Neural cell (in vitro differentiated cells): ENCODE measurements at regions not wholly inside any gene's neighbourhood (a gene's known extent, or its start where the extent isn't known, plus 50 kb on each side); places are given as distances from the start of the nearest gene placed in this dataset.

Experiments used
- H2AFZ ChIP-seq: fragments of 200-600, 300-800 bp; sonication (generic), shearing (Covaris generic); 2 replicates; pipeline ENCODE4 v1.6.0; 2014; ENCODE audit warnings: low read depth, mild to moderate bottlenecking, antibody characterized with exemption, low read length, moderate library complexity
- H3F3A ChIP-seq: fragments of 200-600 bp; shearing (Covaris generic); 2 replicates; pipeline ENCODE4 v1.6.1; 2016; ENCODE audit warnings: mild to moderate bottlenecking, moderate library complexity, mixed read lengths, antibody characterized with exemption, low read length; ENCODE audit not compliant: insufficient read depth, poor library complexity, severe bottlenecking
- H3K27ac ChIP-seq: fragments of 200-600, 300-800 bp; sonication (generic), shearing (Covaris generic); 2 replicates; pipeline ENCODE4 v1.5.1; 2014; ENCODE audit warnings: mild to moderate bottlenecking, low read length, moderate library complexity
- H3K27me3 ChIP-seq: fragments of 300-800, 200-600 bp; sonication (generic), shearing (Covaris generic); 2 replicates; pipeline ENCODE4 v1.6.0; 2014; ENCODE audit warnings: mild to moderate bottlenecking, low read depth, low read length, moderate library complexity; ENCODE audit not compliant: insufficient read depth
- H3K36me3 ChIP-seq: fragments of 300-800, 200-600 bp; sonication (generic), shearing (Covaris generic); 2 replicates; pipeline ENCODE4 v1.5.1; 2014; ENCODE audit warnings: mild to moderate bottlenecking, antibody characterized with exemption, low read length, moderate library complexity; ENCODE audit not compliant: insufficient read depth
- H3K4me2 ChIP-seq: fragments of 300-800, 200-600 bp; sonication (generic), shearing (Covaris generic); 2 replicates; pipeline ENCODE4 v1.6.0; 2014; ENCODE audit warnings: mild to moderate bottlenecking, low read length
- H3K4me3 ChIP-seq: fragments of 300-800, 200-600 bp; sonication (generic), shearing (Covaris generic); 2 replicates; pipeline ENCODE4 v1.5.1; 2014; ENCODE audit warnings: mild to moderate bottlenecking, low read length, moderate library complexity
- H3K79me2 ChIP-seq: fragments of 200-600 bp; shearing (Covaris generic); replicated peaks from 2 replicates; pipeline ENCODE4 v1.6.0; 2014; ENCODE audit warnings: mild to moderate bottlenecking, low read length, moderate library complexity; ENCODE audit not compliant: insufficient read depth
- H3K9ac ChIP-seq: fragments of 300-800, 200-600 bp; sonication (generic), shearing (Covaris generic); 2 replicates; pipeline ENCODE4 v1.6.1; 2016; ENCODE audit warnings: mild to moderate bottlenecking, low read length, mixed read lengths
- H3K9me2 ChIP-seq: fragments of 200-600 bp; shearing (Covaris generic); 2 replicates; pipeline ENCODE4 v1.6.1; 2016; ENCODE audit warnings: mild to moderate bottlenecking, low read length, mixed read lengths; ENCODE audit not compliant: insufficient read depth
- H3K9me3 ChIP-seq: fragments of 200-600, 300-800 bp; sonication (generic), shearing (Covaris generic); 2 replicates; pipeline ENCODE4 v1.6.1; 2016; ENCODE audit warnings: mild to moderate bottlenecking, mixed run types, low read length, moderate library complexity, mixed read lengths
- H4K20me1 ChIP-seq: fragments of 200-600 bp; shearing (Covaris generic); 2 replicates; pipeline ENCODE4 v1.6.1; 2016; ENCODE audit warnings: mild to moderate bottlenecking, mixed run types; ENCODE audit not compliant: insufficient read depth
- CTCF ChIP-seq: fragments of 450-650 bp; IDR thresholded peaks from 2 replicates; pipeline ENCODE4 v1.5.1; 2014; ENCODE audit warnings: antibody characterized with exemption, mild to moderate bottlenecking, moderate library complexity; ENCODE audit not compliant: poor library complexity, severe bottlenecking
- EP300 ChIP-seq: fragments of 450-650 bp; conservative IDR thresholded peaks from 2 replicates; pipeline ENCODE4 v1.6.1; 2014; ENCODE audit warnings: antibody characterized with exemption, mild to moderate bottlenecking, moderate library complexity; ENCODE audit not compliant: poor library complexity, severe bottlenecking
- EZH2 ChIP-seq: fragments of 200-600, 300-800 bp; shearing (Covaris generic), sonication (generic); IDR thresholded peaks from 2 replicates; pipeline ENCODE4 v1.6.1; 2014; ENCODE audit warnings: antibody characterized with exemption, low read length, borderline replicate concordance, mild to moderate bottlenecking; ENCODE audit not compliant: insufficient read depth, poor library complexity, severe bottlenecking
- MXI1 ChIP-seq: fragments of 450-650 bp; conservative IDR thresholded peaks from 2 replicates; pipeline ENCODE4 v1.6.1; 2014; ENCODE audit warnings: antibody characterized with exemption, mild to moderate bottlenecking; ENCODE audit not compliant: poor library complexity, severe bottlenecking
- POLR2AphosphoS5 ChIP-seq: IDR thresholded peaks from 2 replicates; pipeline ENCODE4 v1.6.1; 2012
- RAD21 ChIP-seq: fragments of 450-650 bp; conservative IDR thresholded peaks from 2 replicates; pipeline ENCODE4 v1.6.1; 2014; ENCODE audit warnings: antibody characterized with exemption, mild to moderate bottlenecking, moderate library complexity
- SMC3 ChIP-seq: fragments of 450-650 bp; conservative IDR thresholded peaks from 2 replicates; pipeline ENCODE4 v1.6.1; 2014; ENCODE audit warnings: antibody characterized with exemption, mild to moderate bottlenecking, moderate library complexity; ENCODE audit not compliant: poor library complexity
- TAF1 ChIP-seq: IDR thresholded peaks from 2 replicates; pipeline ENCODE4 v1.6.1; 2012; ENCODE audit warnings: low read depth

- Histone ChIP-seq H2AFZ (no peak overlapping the region), H3K4me3 (no peak overlapping the region), H3K27me3 (no peaks in the 10 kb centered on the region), H4K20me1 (no peaks in the 10 kb centered on the region), H3K36me3 (no peaks in the 10 kb centered on the region), H3K79me2 (no peaks in the 10 kb centered on the region), H3K9me2 (no peaks in the 10 kb centered on the region), H3K4me2 (no peak overlapping the region), H3F3A (no peaks in the 10 kb centered on the region), H3K27ac (no peak overlapping the region), H3K9ac (no peak overlapping the region), H3K9me3 (no peaks in the 10 kb centered on the region)
- TF ChIP-seq TAF1 (no peak), SMC3 (peak; percentile 60), RAD21 (peak; percentile 63), CTCF (peak; percentile 53)
Observed at GRCh38 chr20:41889126-41889843, 271.1 kb upstream of the CHD6 start.

- Histone ChIP-seq H3K9ac (no peak overlapping the region), H2AFZ (no peak overlapping the region), H3K36me3 (no peaks in the 10 kb centered on the region), H3K4me3 (no peak overlapping the region), H4K20me1 (no peaks in the 10 kb centered on the region), H3K27ac (no peak overlapping the region), H3K79me2 (no peaks in the 10 kb centered on the region), H3K27me3 (no peaks in the 10 kb centered on the region), H3F3A (no peaks in the 10 kb centered on the region), H3K9me2 (no peaks in the 10 kb centered on the region), H3K9me3 (no peaks in the 10 kb centered on the region), H3K4me2 (no peak overlapping the region)
- no peak for TF ChIP-seq TAF1
- no peak for TF ChIP-seq SMC3
- TF ChIP-seq POLR2AphosphoS5: no peak
- TF ChIP-seq EZH2: no peak
Observed at GRCh38 chr20:41888434-41888833, 270.3 kb upstream of the CHD6 start.

- Histone ChIP-seq H3K4me2 (no peak overlapping the region), H3K79me2 (no peaks in the 10 kb centered on the region), H2AFZ (no peak overlapping the region), H3K27ac (no peak overlapping the region), H3K9ac (no peak overlapping the region), H3F3A (no peaks in the 10 kb centered on the region), H3K27me3 (no peaks in the 10 kb centered on the region), H3K9me3 (no peaks in the 10 kb centered on the region), H3K9me2 (no peaks in the 10 kb centered on the region), H4K20me1 (no peaks in the 10 kb centered on the region), H3K36me3 (no peaks in the 10 kb centered on the region), H3K4me3 (no peak overlapping the region)
- TF ChIP-seq TAF1 (no peak), CTCF (no peak), MXI1 (no peak), RAD21 (no peak), SMC3 (no peak), EP300 (no peak)
Observed at GRCh38 chr20:41887500-41887899, 269.3 kb upstream of the CHD6 start.
